ENCODE measurements at regions not wholly inside any gene's neighbourhood (a gene's known extent, or its start where the extent isn't known, plus 50 kb on each side); places are given as distances from the start of the nearest gene placed in this dataset.

DNA sequence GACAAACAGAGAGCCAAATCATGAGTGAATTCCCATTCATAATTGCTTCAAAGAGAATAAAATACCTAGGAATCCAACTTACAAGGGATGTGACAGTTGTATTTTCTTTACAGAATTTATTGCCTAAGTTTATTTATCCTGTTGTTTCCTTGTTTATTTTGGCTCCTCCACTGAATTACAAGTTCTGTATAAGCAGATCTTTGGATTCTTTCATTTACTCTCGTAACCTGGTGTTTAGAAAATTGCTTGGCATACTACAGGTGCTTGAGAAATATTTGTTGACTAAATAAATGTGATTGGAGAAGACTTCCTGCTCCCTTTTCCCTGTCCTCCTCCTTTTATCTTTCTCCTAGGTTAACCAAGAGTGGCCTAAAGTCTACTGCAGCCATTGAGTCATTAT, 455.6 kb downstream of the TMEM38B start:
- TF ChIP-seq POLR2AphosphoS5 (IDR thresholded peaks at IDR 0.05) = no peak
- TF ChIP-seq, protein P1, sequence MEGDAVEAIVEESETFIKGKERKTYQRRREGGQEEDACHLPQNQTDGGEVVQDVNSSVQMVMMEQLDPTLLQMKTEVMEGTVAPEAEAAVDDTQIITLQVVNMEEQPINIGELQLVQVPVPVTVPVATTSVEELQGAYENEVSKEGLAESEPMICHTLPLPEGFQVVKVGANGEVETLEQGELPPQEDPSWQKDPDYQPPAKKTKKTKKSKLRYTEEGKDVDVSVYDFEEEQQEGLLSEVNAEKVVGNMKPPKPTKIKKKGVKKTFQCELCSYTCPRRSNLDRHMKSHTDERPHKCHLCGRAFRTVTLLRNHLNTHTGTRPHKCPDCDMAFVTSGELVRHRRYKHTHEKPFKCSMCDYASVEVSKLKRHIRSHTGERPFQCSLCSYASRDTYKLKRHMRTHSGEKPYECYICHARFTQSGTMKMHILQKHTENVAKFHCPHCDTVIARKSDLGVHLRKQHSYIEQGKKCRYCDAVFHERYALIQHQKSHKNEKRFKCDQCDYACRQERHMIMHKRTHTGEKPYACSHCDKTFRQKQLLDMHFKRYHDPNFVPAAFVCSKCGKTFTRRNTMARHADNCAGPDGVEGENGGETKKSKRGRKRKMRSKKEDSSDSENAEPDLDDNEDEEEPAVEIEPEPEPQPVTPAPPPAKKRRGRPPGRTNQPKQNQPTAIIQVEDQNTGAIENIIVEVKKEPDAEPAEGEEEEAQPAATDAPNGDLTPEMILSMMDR (IDR thresholded peaks at IDR 0.05) = no peak
